ENCODE measurements at regions not wholly inside any gene's neighbourhood (a gene's known extent, or its start where the extent isn't known, plus 50 kb on each side); places are given as distances from the start of the nearest gene placed in this dataset.
"Not testable (repeated sequence)": the region's sequence is repeated elsewhere in the genome, so short reads cannot be mapped to it uniquely, and the experiment has no call there.

GRCh38 chr9:135280666-135281065, 193.2 kb downstream of the OLFM1 start:
- Histone ChIP-seq H3K4me1 (ENCODE audit: control insufficient read depth, insufficient read depth, low read length) (no peaks in the 10 kb centered on the region), H3K4me3 (ENCODE audit: low read depth, low read length) (no peak overlapping the region), H3K36me3 (ENCODE audit: control insufficient read depth, insufficient read depth, low read length) (no peaks in the 10 kb centered on the region), H3K27ac (ENCODE audit: low read depth, low read length) (no peak overlapping the region), H3K27me3 (ENCODE audit: control insufficient read depth, insufficient read depth, low read length) (no peaks in the 10 kb centered on the region), H3K9ac (ENCODE audit: low read depth, low read length) (no peak overlapping the region), H3K9me3 (ENCODE audit: control insufficient read depth, insufficient read depth, low read length) (no peaks in the 10 kb centered on the region)

- no peak overlapping the region for H3K4me3 ChIP-seq (ENCODE audit: low read depth, low read length)
- no peak overlapping the region for H3K9ac ChIP-seq (ENCODE audit: low read depth, low read length)
- H3K27ac ChIP-seq (ENCODE audit: low read depth, low read length), result no peak overlapping the region
- H3K9me3 ChIP-seq (ENCODE audit: control insufficient read depth, insufficient read depth, low read length), result no peaks in the 10 kb centered on the region
- no peaks in the 10 kb centered on the region for H3K4me1 ChIP-seq (ENCODE audit: control insufficient read depth, insufficient read depth, low read length)
- no peaks in the 10 kb centered on the region for H3K36me3 ChIP-seq (ENCODE audit: control insufficient read depth, insufficient read depth, low read length)
- H3K27me3 ChIP-seq (ENCODE audit: control insufficient read depth, insufficient read depth, low read length), result no peaks in the 10 kb centered on the region
These were observed 193.7 kb downstream of the OLFM1 start for GRCh38 chr9:135281151-135281550.

GRCh38 chr9:135281791-135282737, 194.6 kb downstream of the OLFM1 start:
- H3K27me3 ChIP-seq (ENCODE audit: control insufficient read depth, insufficient read depth, low read length), result no peaks in the 10 kb centered on the region
- no peak overlapping the region for H3K9ac ChIP-seq (ENCODE audit: low read depth, low read length)
- no peak overlapping the region for H3K4me3 ChIP-seq (ENCODE audit: low read depth, low read length)
- H3K36me3 ChIP-seq (ENCODE audit: control insufficient read depth, insufficient read depth, low read length), result no peaks in the 10 kb centered on the region
- H3K9me3 ChIP-seq (ENCODE audit: control insufficient read depth, insufficient read depth, low read length), result no peaks in the 10 kb centered on the region
- no peak overlapping the region for H3K27ac ChIP-seq (ENCODE audit: low read depth, low read length)
- no peaks in the 10 kb centered on the region for H3K4me1 ChIP-seq (ENCODE audit: control insufficient read depth, insufficient read depth, low read length)

- H3K9ac ChIP-seq (ENCODE audit: low read depth, low read length), result no peak overlapping the region
- no peak overlapping the region for H3K27ac ChIP-seq (ENCODE audit: low read depth, low read length)
- no peaks in the 10 kb centered on the region for H3K9me3 ChIP-seq (ENCODE audit: control insufficient read depth, insufficient read depth, low read length)
- no peak overlapping the region for H3K4me3 ChIP-seq (ENCODE audit: low read depth, low read length)
- no peaks in the 10 kb centered on the region for H3K4me1 ChIP-seq (ENCODE audit: control insufficient read depth, insufficient read depth, low read length)
- H3K27me3 ChIP-seq (ENCODE audit: control insufficient read depth, insufficient read depth, low read length), result no peaks in the 10 kb centered on the region
- H3K36me3 ChIP-seq (ENCODE audit: control insufficient read depth, insufficient read depth, low read length), result no peaks in the 10 kb centered on the region
These were observed 195.3 kb downstream of the OLFM1 start for GRCh38 chr9:135282808-135283207.

DNA sequence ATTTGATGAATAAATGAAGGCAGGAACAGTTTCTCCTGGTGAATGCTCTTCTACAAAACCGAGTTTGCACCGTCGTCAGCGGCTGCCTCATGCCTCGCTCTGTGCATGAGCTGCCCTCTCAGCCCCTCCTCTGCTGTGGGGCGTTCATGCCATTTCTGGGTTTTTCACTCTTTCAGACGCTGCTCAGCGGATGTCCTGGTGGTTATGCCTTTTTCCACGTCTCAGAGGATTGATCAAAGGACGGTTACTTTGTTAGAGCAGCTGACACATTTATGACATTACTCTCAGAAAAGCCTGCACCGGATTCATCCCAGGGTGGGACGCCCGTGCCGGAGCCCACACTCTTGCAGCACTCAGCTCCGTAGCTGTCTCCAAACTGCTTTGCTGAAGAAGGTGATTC, 195.9 kb upstream of the PPP1R26 start:
- Histone ChIP-seq H3K4me3 (ENCODE audit: low read depth, low read length) (no peak overlapping the region), H3K36me3 (ENCODE audit: control insufficient read depth, insufficient read depth, low read length) (no peaks in the 10 kb centered on the region), H3K4me1 (ENCODE audit: control insufficient read depth, insufficient read depth, low read length) (no peaks in the 10 kb centered on the region), H3K9ac (ENCODE audit: low read depth, low read length) (no peak overlapping the region), H3K27me3 (ENCODE audit: control insufficient read depth, insufficient read depth, low read length) (no peaks in the 10 kb centered on the region), H3K27ac (ENCODE audit: low read depth, low read length) (no peak overlapping the region), H3K9me3 (ENCODE audit: control insufficient read depth, insufficient read depth, low read length) (no peaks in the 10 kb centered on the region)

GRCh38 chr9:135284386-135285134, 195.0 kb upstream of the PPP1R26 start:
- Histone ChIP-seq H3K9me3 (ENCODE audit: control insufficient read depth, insufficient read depth, low read length) (no peaks in the 10 kb centered on the region), H3K9ac (ENCODE audit: low read depth, low read length) (no peak overlapping the region), H3K27ac (ENCODE audit: low read depth, low read length) (no peak overlapping the region), H3K4me1 (ENCODE audit: control insufficient read depth, insufficient read depth, low read length) (no peaks in the 10 kb centered on the region), H3K27me3 (ENCODE audit: control insufficient read depth, insufficient read depth, low read length) (no peaks in the 10 kb centered on the region), H3K4me3 (ENCODE audit: low read depth, low read length) (no peak overlapping the region), H3K36me3 (ENCODE audit: control insufficient read depth, insufficient read depth, low read length) (no peaks in the 10 kb centered on the region)

GRCh38 chr9:135286187-135286925, 193.2 kb upstream of the PPP1R26 start:
- not testable (repeated sequence) for H3K27me3 ChIP-seq (ENCODE audit: control insufficient read depth, insufficient read depth, low read length); H3K9me3 ChIP-seq (ENCODE audit: control insufficient read depth, insufficient read depth, low read length); H3K27ac ChIP-seq (ENCODE audit: low read depth, low read length); H3K4me3 ChIP-seq (ENCODE audit: low read depth, low read length); H3K9ac ChIP-seq (ENCODE audit: low read depth, low read length); H3K4me1 ChIP-seq (ENCODE audit: control insufficient read depth, insufficient read depth, low read length); H3K36me3 ChIP-seq (ENCODE audit: control insufficient read depth, insufficient read depth, low read length)

- Histone ChIP-seq H3K4me1 (ENCODE audit: control insufficient read depth, insufficient read depth, low read length) (no peaks in the 10 kb centered on the region), H3K9me3 (ENCODE audit: control insufficient read depth, insufficient read depth, low read length) (no peaks in the 10 kb centered on the region), H3K27me3 (ENCODE audit: control insufficient read depth, insufficient read depth, low read length) (no peaks in the 10 kb centered on the region), H3K4me3 (ENCODE audit: low read depth, low read length) (no peak overlapping the region), H3K9ac (ENCODE audit: low read depth, low read length) (no peak overlapping the region), H3K36me3 (ENCODE audit: control insufficient read depth, insufficient read depth, low read length) (no peaks in the 10 kb centered on the region), H3K27ac (ENCODE audit: low read depth, low read length) (no peak overlapping the region)
These were observed 192.6 kb upstream of the PPP1R26 start for GRCh38 chr9:135286961-135287360.

DNA sequence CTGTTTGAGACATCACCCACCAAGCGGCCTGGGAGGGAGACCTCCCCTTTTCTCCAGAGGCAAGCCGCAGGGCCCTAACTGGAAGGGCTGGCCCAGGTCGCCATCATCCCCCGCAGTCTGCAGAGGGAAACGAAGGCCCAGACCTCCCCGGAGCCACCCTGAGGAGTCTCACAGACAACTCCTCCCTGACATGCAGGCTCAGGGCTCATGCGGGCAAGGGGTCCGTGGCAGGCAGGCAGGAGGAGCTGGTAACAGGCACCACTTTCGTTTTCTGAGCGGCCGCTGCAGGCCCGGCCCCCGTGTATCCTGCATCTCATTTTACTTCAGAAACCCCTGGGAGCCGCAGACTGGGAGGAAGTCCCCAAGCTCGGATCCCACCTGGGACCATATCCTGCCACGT, 192.0 kb upstream of the PPP1R26 start:
- no peak overlapping the region for H3K27ac ChIP-seq (ENCODE audit: low read depth, low read length)
- no peaks in the 10 kb centered on the region for H3K9me3 ChIP-seq (ENCODE audit: control insufficient read depth, insufficient read depth, low read length)
- H3K4me1 ChIP-seq (ENCODE audit: control insufficient read depth, insufficient read depth, low read length), result no peaks in the 10 kb centered on the region
- H3K9ac ChIP-seq (ENCODE audit: low read depth, low read length), result no peak overlapping the region
- H3K4me3 ChIP-seq (ENCODE audit: low read depth, low read length), result no peak overlapping the region
- H3K27me3 ChIP-seq (ENCODE audit: control insufficient read depth, insufficient read depth, low read length), result no peaks in the 10 kb centered on the region
- no peaks in the 10 kb centered on the region for H3K36me3 ChIP-seq (ENCODE audit: control insufficient read depth, insufficient read depth, low read length)

DNA sequence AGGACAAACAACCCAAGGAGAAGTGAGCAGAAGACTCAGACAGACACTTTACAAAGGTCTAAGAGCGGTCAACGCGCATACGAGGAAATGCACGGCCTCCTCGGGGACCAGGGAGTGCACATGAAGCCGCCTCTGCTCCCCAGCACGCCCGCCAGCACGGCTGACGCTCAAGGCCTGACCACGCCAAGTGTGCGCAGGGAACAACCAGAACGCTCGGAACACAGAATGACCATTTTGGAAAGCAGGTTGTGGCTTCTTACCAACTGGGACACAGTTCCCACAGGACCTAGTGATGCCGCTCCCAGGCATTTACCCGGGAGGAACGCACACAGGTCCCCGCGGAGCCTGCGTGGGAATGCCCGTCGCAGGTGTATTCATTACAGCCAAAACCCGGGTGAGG, 191.5 kb upstream of the PPP1R26 start:
- Histone ChIP-seq H3K9ac (ENCODE audit: low read depth, low read length) (no peak overlapping the region), H3K36me3 (ENCODE audit: control insufficient read depth, insufficient read depth, low read length) (no peaks in the 10 kb centered on the region), H3K27ac (ENCODE audit: low read depth, low read length) (no peak overlapping the region), H3K27me3 (ENCODE audit: control insufficient read depth, insufficient read depth, low read length) (no peaks in the 10 kb centered on the region), H3K4me1 (ENCODE audit: control insufficient read depth, insufficient read depth, low read length) (no peaks in the 10 kb centered on the region), H3K9me3 (ENCODE audit: control insufficient read depth, insufficient read depth, low read length) (no peaks in the 10 kb centered on the region), H3K4me3 (ENCODE audit: low read depth, low read length) (no peak overlapping the region)

Measured in HUES48 (cell line).